ENCODE measurements at regions not wholly inside any gene's neighbourhood (a gene's known extent, or its start where the extent isn't known, plus 50 kb on each side); places are given as distances from the start of the nearest gene placed in this dataset.
"Not testable (repeated sequence)": the region's sequence is repeated elsewhere in the genome, so short reads cannot be mapped to it uniquely, and the experiment has no call there.

GRCh38 chr3:157871838-157872460, 234.3 kb downstream of the SHOX2 start:
- Histone ChIP-seq H3K9me3 (ENCODE audit: low read length) (no peaks in the 10 kb centered on the region), H3K9ac (ENCODE audit: low read length) (no peak overlapping the region), H3K27me3 (ENCODE audit: control insufficient read depth in 1 of 2, insufficient read depth in 2 of 2, low read length in 2 of 2) (no peaks in the 10 kb centered on the region), H3K4me1 (ENCODE audit: insufficient read depth, low read length) (no peaks in the 10 kb centered on the region), H3K4me3 (ENCODE audit: low read depth in 1 of 2, low read length in 2 of 2) (no peak overlapping the region), H3K27ac (ENCODE audit: low read depth, low read length) (no peak overlapping the region), H3K36me3 (ENCODE audit: insufficient read depth, low read length) (no peaks in the 10 kb centered on the region)

- H3K27ac ChIP-seq (ENCODE audit: low read depth, low read length), result no peak overlapping the region
- H3K9ac ChIP-seq (ENCODE audit: low read length), result no peak overlapping the region
Observed at GRCh38 chr3:157871248-157871647, 235.0 kb downstream of the SHOX2 start.

GRCh38 chr3:157868946-157869345, 237.3 kb downstream of the SHOX2 start:
- Histone ChIP-seq H3K9ac (ENCODE audit: low read length) (no peak overlapping the region), H3K36me3 (ENCODE audit: insufficient read depth, low read length) (no peaks in the 10 kb centered on the region), H3K9me3 (ENCODE audit: low read length) (no peaks in the 10 kb centered on the region), H3K4me1 (ENCODE audit: insufficient read depth, low read length) (no peaks in the 10 kb centered on the region), H3K27me3 (ENCODE audit: control insufficient read depth in 1 of 2, insufficient read depth in 2 of 2, low read length in 2 of 2) (no peaks in the 10 kb centered on the region), H3K4me3 (ENCODE audit: low read depth in 1 of 2, low read length in 2 of 2) (no peak overlapping the region), H3K27ac (ENCODE audit: low read depth, low read length) (no peak overlapping the region)

More at GRCh38 chr3:157871248-157871647, 235.0 kb downstream of the SHOX2 start:
- Histone ChIP-seq H3K27me3 (ENCODE audit: control insufficient read depth in 1 of 2, insufficient read depth in 2 of 2, low read length in 2 of 2) (no peaks in the 10 kb centered on the region), H3K4me1 (ENCODE audit: insufficient read depth, low read length) (no peaks in the 10 kb centered on the region), H3K4me3 (ENCODE audit: low read depth in 1 of 2, low read length in 2 of 2) (no peak overlapping the region), H3K36me3 (ENCODE audit: insufficient read depth, low read length) (no peaks in the 10 kb centered on the region), H3K9me3 (ENCODE audit: low read length) (no peaks in the 10 kb centered on the region)

- Histone ChIP-seq H3K27me3 (ENCODE audit: control insufficient read depth in 1 of 2, insufficient read depth in 2 of 2, low read length in 2 of 2) (no peaks in the 10 kb centered on the region), H3K4me3 (ENCODE audit: low read depth in 1 of 2, low read length in 2 of 2) (no peak overlapping the region), H3K4me1 (ENCODE audit: insufficient read depth, low read length) (no peaks in the 10 kb centered on the region), H3K27ac (ENCODE audit: low read depth, low read length) (no peak overlapping the region), H3K9ac (ENCODE audit: low read length) (no peak overlapping the region), H3K36me3 (ENCODE audit: insufficient read depth, low read length) (no peaks in the 10 kb centered on the region), H3K9me3 (ENCODE audit: low read length) (no peaks in the 10 kb centered on the region)
Observed at GRCh38 chr3:157868196-157868595, 238.0 kb downstream of the SHOX2 start.

- Histone ChIP-seq H3K27ac (ENCODE audit: low read depth, low read length) (no peak overlapping the region), H3K9me3 (ENCODE audit: low read length) (no peaks in the 10 kb centered on the region), H3K27me3 (ENCODE audit: control insufficient read depth in 1 of 2, insufficient read depth in 2 of 2, low read length in 2 of 2) (no peaks in the 10 kb centered on the region), H3K36me3 (ENCODE audit: insufficient read depth, low read length) (no peaks in the 10 kb centered on the region), H3K4me3 (ENCODE audit: low read depth in 1 of 2, low read length in 2 of 2) (no peak overlapping the region), H3K4me1 (ENCODE audit: insufficient read depth, low read length) (no peaks in the 10 kb centered on the region), H3K9ac (ENCODE audit: low read length) (no peak overlapping the region)
Observed at GRCh38 chr3:157865352-157866000, 240.7 kb downstream of the SHOX2 start.

GRCh38 chr3:157861076-157861765, 245.0 kb downstream of the SHOX2 start:
- Histone ChIP-seq H3K4me1 (ENCODE audit: insufficient read depth, low read length) (no peaks in the 10 kb centered on the region), H3K27ac (ENCODE audit: low read depth, low read length) (no peak overlapping the region), H3K9me3 (ENCODE audit: low read length) (no peaks in the 10 kb centered on the region), H3K27me3 (ENCODE audit: control insufficient read depth in 1 of 2, insufficient read depth in 2 of 2, low read length in 2 of 2) (no peaks in the 10 kb centered on the region), H3K4me3 (ENCODE audit: low read depth in 1 of 2, low read length in 2 of 2) (no peak overlapping the region), H3K9ac (ENCODE audit: low read length) (no peak overlapping the region), H3K36me3 (ENCODE audit: insufficient read depth, low read length) (no peaks in the 10 kb centered on the region)

GRCh38 chr3:157859541-157859940, 246.7 kb downstream of the SHOX2 start:
- Histone ChIP-seq H3K4me1 (ENCODE audit: insufficient read depth, low read length) (no peaks in the 10 kb centered on the region), H3K36me3 (ENCODE audit: insufficient read depth, low read length) (no peaks in the 10 kb centered on the region), H3K9ac (ENCODE audit: low read length) (no peak overlapping the region), H3K9me3 (ENCODE audit: low read length) (no peaks in the 10 kb centered on the region), H3K27me3 (ENCODE audit: control insufficient read depth in 1 of 2, insufficient read depth in 2 of 2, low read length in 2 of 2) (no peaks in the 10 kb centered on the region), H3K27ac (ENCODE audit: low read depth, low read length) (no peak overlapping the region), H3K4me3 (ENCODE audit: low read depth in 1 of 2, low read length in 2 of 2) (no peak overlapping the region)

- no peaks in the 10 kb centered on the region for H3K27me3 ChIP-seq (ENCODE audit: control insufficient read depth in 1 of 2, insufficient read depth in 2 of 2, low read length in 2 of 2)
- no peaks in the 10 kb centered on the region for H3K4me1 ChIP-seq (ENCODE audit: insufficient read depth, low read length)
- no peaks in the 10 kb centered on the region for H3K9me3 ChIP-seq (ENCODE audit: low read length)
- H3K4me3 ChIP-seq (ENCODE audit: low read depth in 1 of 2, low read length in 2 of 2), result no peak overlapping the region
- no peak overlapping the region for H3K27ac ChIP-seq (ENCODE audit: low read depth, low read length)
- H3K36me3 ChIP-seq (ENCODE audit: insufficient read depth, low read length), result no peaks in the 10 kb centered on the region
- no peak overlapping the region for H3K9ac ChIP-seq (ENCODE audit: low read length)
Observed at GRCh38 chr3:157858821-157859220, 247.4 kb downstream of the SHOX2 start.

- no peaks in the 10 kb centered on the region for H3K9me3 ChIP-seq (ENCODE audit: low read length)
- H3K27me3 ChIP-seq (ENCODE audit: control insufficient read depth in 1 of 2, insufficient read depth in 2 of 2, low read length in 2 of 2), result no peaks in the 10 kb centered on the region
- no peaks in the 10 kb centered on the region for H3K36me3 ChIP-seq (ENCODE audit: insufficient read depth, low read length)
- no peaks in the 10 kb centered on the region for H3K4me1 ChIP-seq (ENCODE audit: insufficient read depth, low read length)
- H3K4me3 ChIP-seq (ENCODE audit: low read depth in 1 of 2, low read length in 2 of 2), result no peak overlapping the region
- H3K9ac ChIP-seq (ENCODE audit: low read length), result no peak overlapping the region
- no peak overlapping the region for H3K27ac ChIP-seq (ENCODE audit: low read depth, low read length)
Observed at GRCh38 chr3:157857440-157857839, 248.8 kb downstream of the SHOX2 start.

- Histone ChIP-seq H3K27ac (ENCODE audit: low read depth, low read length) (no peak overlapping the region), H3K9me3 (ENCODE audit: low read length) (no peaks in the 10 kb centered on the region), H3K36me3 (ENCODE audit: insufficient read depth, low read length) (no peaks in the 10 kb centered on the region), H3K27me3 (ENCODE audit: control insufficient read depth in 1 of 2, insufficient read depth in 2 of 2, low read length in 2 of 2) (no peaks in the 10 kb centered on the region), H3K4me3 (ENCODE audit: low read depth in 1 of 2, low read length in 2 of 2) (no peak overlapping the region), H3K9ac (ENCODE audit: low read length) (no peak overlapping the region), H3K4me1 (ENCODE audit: insufficient read depth, low read length) (no peaks in the 10 kb centered on the region)
Observed at GRCh38 chr3:157856078-157856939, 249.9 kb downstream of the SHOX2 start.

GRCh38 chr3:157845839-157846238, 260.4 kb downstream of the SHOX2 start:
- H3K27me3 ChIP-seq (ENCODE audit: control insufficient read depth in 1 of 2, insufficient read depth in 2 of 2, low read length in 2 of 2); H3K4me3 ChIP-seq (ENCODE audit: low read depth in 1 of 2, low read length in 2 of 2); H3K27ac ChIP-seq (ENCODE audit: low read depth, low read length): not testable (repeated sequence)

More at GRCh38 chr3:157845839-157846238, 260.4 kb downstream of the SHOX2 start:
- H3K4me1 ChIP-seq (ENCODE audit: insufficient read depth, low read length); H3K9me3 ChIP-seq (ENCODE audit: low read length); H3K9ac ChIP-seq (ENCODE audit: low read length); H3K36me3 ChIP-seq (ENCODE audit: insufficient read depth, low read length): not testable (repeated sequence)

All from muscle layer of colon (tissue), 2 donors.